HG02981 (cell line): ENCODE measurements at regions not wholly inside any gene's neighbourhood (a gene's known extent, or its start where the extent isn't known, plus 50 kb on each side); places are given as distances from the start of the nearest gene placed in this dataset.
"Not testable (repeated sequence)": the region's sequence is repeated elsewhere in the genome, so short reads cannot be mapped to it uniquely, and the experiment has no call there.

Source experiments
- ATAC-seq: cut with Tn5 transposase; IDR thresholded peaks from one replicate; pipeline ENCODE4 v1.9.1; 2021; ENCODE audit warnings: mild to moderate bottlenecking, moderate library complexity; ENCODE audit not compliant: unreplicated experiment

- ATAC-seq, result no peak
Measured at GRCh38 chr13:90630716-90631115, 716.8 kb upstream of the MIR17HG start.

- ATAC-seq, result no peak
Measured at GRCh38 chr13:90632184-90632583, 715.3 kb upstream of the MIR17HG start.

- no peak for ATAC-seq
Measured at GRCh38 chr13:90633849-90634248, 713.6 kb upstream of the MIR17HG start.

GRCh38 chr13:90640976-90641375 is 706.5 kb upstream of the MIR17HG start:
- no peak for ATAC-seq

GRCh38 chr13:90641884-90642283 is 705.6 kb upstream of the MIR17HG start:
- ATAC-seq, result no peak

- no peak for ATAC-seq
Measured at GRCh38 chr13:90645582-90645981, 701.9 kb upstream of the MIR17HG start.

- ATAC-seq, result no peak
Measured at GRCh38 chr13:90648497-90648896, 699.0 kb upstream of the MIR17HG start.

- ATAC-seq, result no peak
Measured at GRCh38 chr13:90652036-90652435, 695.5 kb upstream of the MIR17HG start.

GRCh38 chr13:90654970-90655369 is 692.5 kb upstream of the MIR17HG start:
- no peak for ATAC-seq

- not testable (repeated sequence) for ATAC-seq
Measured at GRCh38 chr13:90664200-90664599, 683.3 kb upstream of the MIR17HG start.

GRCh38 chr13:90673746-90674145 is 673.7 kb upstream of the MIR17HG start:
- no peak for ATAC-seq

- ATAC-seq, result no peak
Measured at GRCh38 chr13:90675129-90675528, 672.4 kb upstream of the MIR17HG start.

GRCh38 chr13:90680826-90681225 is 666.7 kb upstream of the MIR17HG start:
- no peak for ATAC-seq

- ATAC-seq, result no peak
Measured at GRCh38 chr13:90683711-90684131, 663.8 kb upstream of the MIR17HG start.

- no peak for ATAC-seq
Measured at GRCh38 chr13:90686442-90686841, 661.0 kb upstream of the MIR17HG start.

- no peak for ATAC-seq
Measured at GRCh38 chr13:90689111-90689510, 658.4 kb upstream of the MIR17HG start.

GRCh38 chr13:90690458-90691080 is 656.9 kb upstream of the MIR17HG start:
- ATAC-seq, result no peak

GRCh38 chr13:90696254-90696653 is 651.2 kb upstream of the MIR17HG start:
- ATAC-seq, result no peak

GRCh38 chr13:90696656-90697055 is 650.8 kb upstream of the MIR17HG start:
- no peak for ATAC-seq

- no peak for ATAC-seq
Measured at GRCh38 chr13:90700340-90700739, 647.1 kb upstream of the MIR17HG start.

- ATAC-seq, result no peak
Measured at GRCh38 chr13:90701264-90701663, 646.2 kb upstream of the MIR17HG start.

GRCh38 chr13:90702050-90702449 is 645.4 kb upstream of the MIR17HG start:
- no peak for ATAC-seq

- no peak for ATAC-seq
Measured at GRCh38 chr13:90706631-90707030, 640.9 kb upstream of the MIR17HG start.
